Skeletal muscle tissue (tissue), 3 donors: ENCODE measurements at regions not wholly inside any gene's neighbourhood (a gene's known extent, or its start where the extent isn't known, plus 50 kb on each side); places are given as distances from the start of the nearest gene placed in this dataset.

ENCODE experiments used
- H3K27ac ChIP-seq: one replicate; pipeline ENCODE4 v1.7.0; 2013; ENCODE audit warnings: mild to moderate bottlenecking, low read depth, low read length, inconsistent platforms
- H3K27me3 ChIP-seq, 3 donors: one replicate each; pipeline ENCODE4 v1.7.0; 2013; ENCODE audit warnings: low read length in 3 of 3; ENCODE audit not compliant: control insufficient read depth in 3 of 3, insufficient read depth in 3 of 3
- H3K36me3 ChIP-seq, 3 donors: one replicate each; pipeline ENCODE4 v1.7.0; 2013; ENCODE audit warnings: low read length in 3 of 3; ENCODE audit not compliant: control insufficient read depth in 3 of 3, insufficient read depth in 3 of 3
- H3K4me1 ChIP-seq, 3 donors: one replicate each; pipeline ENCODE4 v1.7.0; 2013; ENCODE audit warnings: low read length in 3 of 3, mild to moderate bottlenecking in 3 of 3; ENCODE audit not compliant: control insufficient read depth in 3 of 3, insufficient read depth in 3 of 3
- H3K4me3 ChIP-seq, 3 donors: one replicate each; pipeline ENCODE4 v1.7.0; 2013; ENCODE audit warnings: low read length in 3 of 3
- H3K9ac ChIP-seq, 3 donors: one replicate each; pipeline ENCODE4 v1.7.0; 2013; ENCODE audit warnings: low read length in 3 of 3, mild to moderate bottlenecking in 3 of 3, moderate library complexity in 2 of 3, low read depth in 1 of 3
- H3K9me3 ChIP-seq, 3 donors: one replicate each; pipeline ENCODE4 v1.7.0; 2013; ENCODE audit warnings: low read length in 3 of 3; ENCODE audit not compliant: control insufficient read depth in 3 of 3
- donor health status: Osteomylitis.

- no peaks in the 10 kb centered on the region for H3K9me3 ChIP-seq
- H3K27me3 ChIP-seq: no peaks in the 10 kb centered on the region
- no peaks in the 10 kb centered on the region for H3K4me1 ChIP-seq
These were observed 1228.9 kb downstream of the PCDH7 start for GRCh38 chr4:31949045-31949444.

DNA sequence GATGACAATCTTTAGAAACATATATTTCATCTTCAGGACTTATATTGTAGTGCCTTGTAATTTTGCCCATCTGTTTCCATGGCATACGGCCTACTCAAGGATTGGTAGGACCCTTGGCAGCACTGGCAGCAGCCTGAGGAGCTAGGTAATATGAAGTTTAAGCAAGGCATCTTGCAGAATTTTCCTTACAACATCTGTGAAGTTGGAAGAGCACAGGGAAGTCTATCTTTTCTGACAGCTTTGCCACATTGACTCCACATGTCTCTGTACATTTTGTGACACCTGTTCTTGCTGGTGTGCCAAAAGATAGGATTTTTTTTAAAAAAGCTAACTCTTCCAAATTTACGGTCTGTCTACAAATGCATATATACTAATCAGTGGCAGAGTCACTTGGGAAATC, 1235.2 kb downstream of the PCDH7 start:
- no peaks in the 10 kb centered on the region for H3K36me3 ChIP-seq
- H3K27me3 ChIP-seq: no peaks in the 10 kb centered on the region
- H3K4me1 ChIP-seq: no peaks in the 10 kb centered on the region
- no peaks in the 10 kb centered on the region for H3K9me3 ChIP-seq
- no peak overlapping the region for H3K4me3 ChIP-seq
- no peak overlapping the region for H3K27ac ChIP-seq
- H3K9ac ChIP-seq: no peak overlapping the region

More at GRCh38 chr4:31949045-31949444, 1228.9 kb downstream of the PCDH7 start:
- Histone ChIP-seq H3K9ac (no peak overlapping the region), H3K4me3 (no peak overlapping the region), H3K27ac (no peak overlapping the region), H3K36me3 (no peaks in the 10 kb centered on the region)

GRCh38 chr4:31959972-31960371, 1239.8 kb downstream of the PCDH7 start:
- H3K27me3 ChIP-seq: no peaks in the 10 kb centered on the region
- no peaks in the 10 kb centered on the region for H3K36me3 ChIP-seq

GRCh38 chr4:31964685-31965084, 1244.5 kb downstream of the PCDH7 start:
- Histone ChIP-seq H3K27ac (no peak overlapping the region), H3K36me3 (no peaks in the 10 kb centered on the region), H3K4me1 (no peaks in the 10 kb centered on the region), H3K4me3 (no peak overlapping the region), H3K9ac (no peak overlapping the region), H3K27me3 (no peaks in the 10 kb centered on the region), H3K9me3 (no peaks in the 10 kb centered on the region)

More at GRCh38 chr4:31959972-31960371, 1239.8 kb downstream of the PCDH7 start:
- Histone ChIP-seq H3K4me3 (no peak overlapping the region), H3K9ac (no peak overlapping the region), H3K27ac (no peak overlapping the region), H3K4me1 (no peaks in the 10 kb centered on the region), H3K9me3 (no peaks in the 10 kb centered on the region)

DNA sequence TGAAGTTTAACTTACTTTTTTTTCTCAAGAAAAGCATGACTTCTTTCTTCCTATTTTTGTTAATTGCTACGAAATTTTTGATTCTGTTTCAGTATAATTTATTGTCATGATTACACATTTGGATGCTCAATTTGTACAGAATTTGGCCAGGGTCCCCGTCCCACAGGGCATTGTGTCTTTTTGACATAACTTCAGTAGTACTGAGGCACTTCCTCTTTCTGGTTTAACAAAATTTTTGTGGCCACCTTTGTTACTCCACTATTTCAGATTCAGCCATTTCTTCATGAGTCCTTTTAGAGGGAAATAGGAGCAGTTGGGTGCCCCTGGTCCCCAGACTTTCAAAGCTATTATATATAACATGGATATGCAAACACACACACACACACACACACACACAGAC, 1248.7 kb downstream of the PCDH7 start:
- H3K27me3 ChIP-seq: no peaks in the 10 kb centered on the region
- H3K4me3 ChIP-seq: no peak overlapping the region
- H3K9me3 ChIP-seq: no peaks in the 10 kb centered on the region
- no peak overlapping the region for H3K27ac ChIP-seq
- no peak overlapping the region for H3K9ac ChIP-seq
- H3K36me3 ChIP-seq: no peaks in the 10 kb centered on the region
- no peaks in the 10 kb centered on the region for H3K4me1 ChIP-seq

DNA sequence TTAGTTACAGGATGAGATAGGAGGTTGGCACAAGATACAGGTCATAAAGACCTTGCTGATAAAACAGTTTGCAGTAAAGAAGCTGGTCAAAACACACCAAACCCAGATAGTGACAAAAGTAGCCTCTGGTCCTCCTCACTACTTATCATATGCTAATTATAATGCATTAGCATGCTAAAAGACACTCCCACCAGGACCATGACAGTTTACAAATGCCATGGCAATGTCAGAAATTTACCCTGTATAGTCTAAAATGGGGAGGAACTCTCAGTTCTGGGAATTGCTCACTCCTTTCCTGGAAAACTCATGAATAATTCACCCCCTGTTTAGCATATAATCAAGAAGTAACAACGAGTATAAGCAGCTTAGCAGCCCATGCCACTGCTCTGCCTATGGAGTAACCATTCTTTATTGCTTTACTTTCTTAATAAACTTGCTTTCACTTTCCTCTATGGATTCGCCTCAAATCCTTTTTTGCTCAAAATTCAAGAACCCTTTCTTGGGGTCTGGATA, 1254.4 kb downstream of the PCDH7 start:
- Histone ChIP-seq H3K9me3 (no peaks in the 10 kb centered on the region), H3K4me1 (no peaks in the 10 kb centered on the region), H3K27me3 (no peaks in the 10 kb centered on the region), H3K9ac (no peak overlapping the region), H3K36me3 (no peaks in the 10 kb centered on the region), H3K27ac (no peak overlapping the region), H3K4me3 (no peak overlapping the region)

DNA sequence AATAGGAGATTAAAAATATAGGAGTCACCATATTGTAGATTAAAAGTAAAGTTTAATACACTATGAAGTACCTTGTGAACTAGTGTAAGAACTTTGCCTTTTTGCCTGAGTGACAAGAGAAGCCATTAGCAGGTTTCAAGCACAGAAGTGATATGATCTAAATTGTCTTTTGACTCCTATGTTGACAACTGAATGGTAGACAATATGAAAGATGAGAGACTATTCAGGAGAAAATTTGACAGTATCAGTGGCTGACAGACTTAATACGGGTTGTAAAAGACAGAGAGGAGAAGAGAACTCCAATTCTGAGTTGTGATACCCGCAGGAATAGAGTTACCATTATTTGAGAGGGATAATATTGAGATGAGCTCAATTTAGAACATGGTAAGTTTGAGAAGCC, 1259.8 kb downstream of the PCDH7 start:
- Histone ChIP-seq H3K9me3 (no peaks in the 10 kb centered on the region), H3K27me3 (no peaks in the 10 kb centered on the region), H3K9ac (no peak overlapping the region), H3K36me3 (no peaks in the 10 kb centered on the region), H3K4me3 (no peak overlapping the region), H3K4me1 (no peaks in the 10 kb centered on the region), H3K27ac (no peak overlapping the region)

DNA sequence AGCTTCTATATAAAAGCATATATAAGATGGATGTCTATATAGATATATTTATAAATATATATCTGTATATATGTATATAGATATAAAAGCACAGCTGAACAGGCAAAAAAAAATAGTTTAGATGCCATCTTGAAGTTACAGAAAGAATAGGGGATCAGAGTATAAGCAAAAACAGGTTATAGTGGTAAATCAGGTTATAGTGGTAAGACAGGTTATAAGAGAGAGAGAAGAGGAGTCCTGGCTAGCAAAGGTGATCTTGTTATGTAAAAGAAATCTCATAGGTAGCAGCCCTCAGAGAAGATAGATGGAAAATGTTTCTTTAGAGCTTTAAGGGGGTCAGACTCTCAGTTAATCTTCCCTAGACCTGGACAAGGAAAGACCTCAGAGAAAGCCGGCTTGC, 1263.1 kb downstream of the PCDH7 start:
- H3K9ac ChIP-seq: no peak overlapping the region
- H3K27me3 ChIP-seq: no peaks in the 10 kb centered on the region
- H3K4me3 ChIP-seq: no peak overlapping the region
- H3K36me3 ChIP-seq: no peaks in the 10 kb centered on the region
- no peak overlapping the region for H3K27ac ChIP-seq
- H3K4me1 ChIP-seq: no peaks in the 10 kb centered on the region
- H3K9me3 ChIP-seq: no peaks in the 10 kb centered on the region

- H3K4me1 ChIP-seq: no peaks in the 10 kb centered on the region
- no peaks in the 10 kb centered on the region for H3K27me3 ChIP-seq
- no peak overlapping the region for H3K27ac ChIP-seq
These were observed 1263.5 kb downstream of the PCDH7 start for GRCh38 chr4:31983677-31984076.

DNA sequence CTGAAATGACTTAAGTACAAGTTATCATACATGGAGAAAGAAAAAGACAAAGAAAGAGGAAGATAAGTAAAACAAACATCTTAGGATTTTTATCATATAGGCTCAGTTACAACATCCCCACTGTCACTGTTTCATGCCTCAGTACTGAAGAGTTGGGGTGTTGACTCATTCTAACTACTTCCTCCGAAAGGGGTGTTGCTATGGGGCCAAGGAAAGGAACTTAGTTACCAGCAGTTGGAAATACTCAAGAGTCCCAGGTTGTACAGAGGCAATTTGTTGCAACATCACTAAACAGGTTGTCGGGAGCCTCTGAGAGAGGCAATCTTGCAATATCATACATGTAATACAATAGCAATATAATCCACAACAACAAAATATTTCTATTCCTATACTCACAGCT, 1264.7 kb downstream of the PCDH7 start:
- no peaks in the 10 kb centered on the region for H3K36me3 ChIP-seq
- no peaks in the 10 kb centered on the region for H3K27me3 ChIP-seq
- no peak overlapping the region for H3K9ac ChIP-seq
- H3K4me1 ChIP-seq: no peaks in the 10 kb centered on the region
- H3K9me3 ChIP-seq: no peaks in the 10 kb centered on the region
- no peak overlapping the region for H3K4me3 ChIP-seq
- no peak overlapping the region for H3K27ac ChIP-seq

More at GRCh38 chr4:31983677-31984076, 1263.5 kb downstream of the PCDH7 start:
- no peaks in the 10 kb centered on the region for H3K9me3 ChIP-seq
- no peak overlapping the region for H3K9ac ChIP-seq
- H3K36me3 ChIP-seq: no peaks in the 10 kb centered on the region
- H3K4me3 ChIP-seq: no peak overlapping the region
